GM20000 (cell line): ENCODE measurements at regions not wholly inside any gene's neighbourhood (a gene's known extent, or its start where the extent isn't known, plus 50 kb on each side); places are given as distances from the start of the nearest gene placed in this dataset.

ENCODE experiments used
- DNase-seq: peaks from one replicate; pipeline ENCODE4 v3.0.0; 2012; ENCODE audit warnings: low spot score
- TF ChIP-seq, protein P1 (sequence below): IDR thresholded peaks from 2 replicates; pipeline ENCODE4 v1.5.1; 2012; ENCODE audit warnings: mild to moderate bottlenecking, control low read depth; ENCODE audit errors: extremely low read depth, missing control alignments

- no peak for DNase-seq
Observed at GRCh38 chr15:31260646-31261265, 65.9 kb upstream of the KLF13 start.

DNA sequence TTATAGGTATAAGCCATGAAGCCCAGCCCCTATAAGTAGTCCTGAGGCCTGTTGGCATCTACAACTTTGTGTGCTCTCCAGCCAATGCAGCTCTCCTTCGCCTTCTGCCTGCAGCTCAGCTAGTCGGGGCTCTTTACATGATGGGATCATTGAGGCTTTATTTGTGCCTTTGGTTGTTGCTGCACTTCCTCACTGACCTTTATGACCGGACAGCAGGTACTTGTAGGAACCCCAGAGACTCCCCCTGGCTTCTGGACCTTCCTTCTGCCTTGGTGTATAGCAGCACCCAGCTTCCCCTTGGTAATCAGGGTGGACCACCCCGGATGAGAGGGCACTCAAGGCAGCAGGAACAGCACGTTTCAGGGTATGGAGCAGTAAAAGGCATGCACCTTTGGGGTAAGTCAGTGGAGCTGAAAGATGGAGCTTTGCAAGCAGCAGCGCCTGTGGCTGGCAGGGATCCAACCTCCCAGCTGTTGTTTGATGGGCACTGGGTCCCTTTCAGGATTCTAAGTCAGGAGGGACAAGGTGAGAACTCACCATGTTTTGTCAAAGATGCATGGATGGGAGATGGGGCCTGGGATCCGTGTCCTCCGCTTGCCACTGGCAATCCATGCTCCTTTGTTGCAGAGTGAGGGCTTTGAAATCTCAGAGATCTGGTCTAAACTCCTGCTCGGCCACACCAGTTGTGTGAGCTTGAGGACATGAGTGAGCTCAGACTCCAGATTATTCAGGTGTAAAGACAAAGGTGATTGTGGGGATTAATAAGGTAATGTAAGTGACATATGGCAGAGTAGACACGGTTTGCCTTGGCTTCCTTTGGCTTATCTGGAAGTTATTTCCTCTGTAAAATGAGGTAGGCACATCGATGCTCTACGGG, 65.1 kb upstream of the KLF13 start:
- TF ChIP-seq, protein P1, sequence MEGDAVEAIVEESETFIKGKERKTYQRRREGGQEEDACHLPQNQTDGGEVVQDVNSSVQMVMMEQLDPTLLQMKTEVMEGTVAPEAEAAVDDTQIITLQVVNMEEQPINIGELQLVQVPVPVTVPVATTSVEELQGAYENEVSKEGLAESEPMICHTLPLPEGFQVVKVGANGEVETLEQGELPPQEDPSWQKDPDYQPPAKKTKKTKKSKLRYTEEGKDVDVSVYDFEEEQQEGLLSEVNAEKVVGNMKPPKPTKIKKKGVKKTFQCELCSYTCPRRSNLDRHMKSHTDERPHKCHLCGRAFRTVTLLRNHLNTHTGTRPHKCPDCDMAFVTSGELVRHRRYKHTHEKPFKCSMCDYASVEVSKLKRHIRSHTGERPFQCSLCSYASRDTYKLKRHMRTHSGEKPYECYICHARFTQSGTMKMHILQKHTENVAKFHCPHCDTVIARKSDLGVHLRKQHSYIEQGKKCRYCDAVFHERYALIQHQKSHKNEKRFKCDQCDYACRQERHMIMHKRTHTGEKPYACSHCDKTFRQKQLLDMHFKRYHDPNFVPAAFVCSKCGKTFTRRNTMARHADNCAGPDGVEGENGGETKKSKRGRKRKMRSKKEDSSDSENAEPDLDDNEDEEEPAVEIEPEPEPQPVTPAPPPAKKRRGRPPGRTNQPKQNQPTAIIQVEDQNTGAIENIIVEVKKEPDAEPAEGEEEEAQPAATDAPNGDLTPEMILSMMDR, result no peak
- no peak for DNase-seq

More at GRCh38 chr15:31260646-31261265, 65.9 kb upstream of the KLF13 start:
- TF ChIP-seq, protein P1, result no peak

DNA sequence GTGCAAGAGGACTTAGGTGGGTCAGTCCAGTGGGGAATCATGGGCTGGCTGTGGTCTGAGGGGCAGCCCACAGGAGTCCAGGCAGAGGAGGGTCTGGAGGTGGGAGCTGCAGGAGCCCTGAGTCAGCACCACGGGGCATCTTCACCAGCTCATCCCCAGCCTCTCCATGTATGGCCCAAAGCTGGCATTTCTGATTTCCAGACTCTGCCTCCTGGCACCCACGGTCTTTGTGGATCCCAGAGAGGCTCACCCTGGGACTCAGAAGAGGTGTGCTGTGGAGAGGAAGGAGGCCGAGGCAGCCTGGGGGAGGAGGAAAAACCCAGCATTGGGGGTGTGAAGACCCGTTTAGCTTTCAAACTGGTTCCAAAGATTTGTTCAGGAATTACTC, 64.5 kb upstream of the KLF13 start:
- TF ChIP-seq, protein P1, result no peak
- no peak for DNase-seq

- DNase-seq, result peak; percentile 71
- TF ChIP-seq, protein P1, result no peak
Observed at GRCh38 chr15:31262901-31263671, 63.5 kb upstream of the KLF13 start.

DNA sequence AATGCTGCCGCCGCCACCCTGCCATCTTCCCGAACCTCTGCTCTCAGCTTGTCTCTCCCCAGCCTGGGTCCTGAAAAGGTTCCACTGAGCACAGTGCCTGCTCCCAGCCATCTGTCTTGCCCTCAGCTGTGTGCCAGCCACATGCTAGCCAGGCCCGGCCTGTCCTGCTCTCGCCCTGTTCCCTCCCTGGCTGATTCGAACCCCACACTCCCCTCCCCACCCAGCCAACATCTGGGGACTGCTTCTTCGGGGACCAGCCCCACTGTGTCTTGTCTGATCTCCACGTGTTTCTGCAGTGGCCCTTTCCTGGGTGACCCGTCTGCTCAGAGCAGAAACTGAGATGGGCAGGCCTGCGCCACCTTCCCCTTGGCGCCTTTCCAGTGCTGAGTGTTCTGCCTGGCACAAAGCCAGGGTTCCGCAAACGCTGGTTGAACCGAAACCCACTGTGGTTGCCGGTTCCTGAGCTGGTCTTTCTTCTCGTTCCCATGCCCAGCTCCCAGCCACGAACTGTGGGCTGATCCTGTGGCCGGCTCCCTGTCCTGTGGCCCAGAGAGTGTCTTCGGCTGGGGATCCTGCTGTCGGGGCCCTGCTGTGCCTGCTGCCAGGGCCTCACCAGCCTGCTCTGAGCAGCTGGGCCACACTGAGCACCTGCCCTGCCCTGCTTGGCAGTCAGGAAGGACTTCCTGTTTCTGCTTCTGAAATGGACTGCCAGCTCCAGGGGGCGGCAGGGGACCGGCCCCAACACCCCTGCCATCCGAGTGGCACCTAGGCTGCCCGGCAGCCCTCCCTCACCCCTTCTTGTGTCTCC, 62.7 kb upstream of the KLF13 start:
- TF ChIP-seq, protein P1, result no peak
- no peak for DNase-seq

DNA sequence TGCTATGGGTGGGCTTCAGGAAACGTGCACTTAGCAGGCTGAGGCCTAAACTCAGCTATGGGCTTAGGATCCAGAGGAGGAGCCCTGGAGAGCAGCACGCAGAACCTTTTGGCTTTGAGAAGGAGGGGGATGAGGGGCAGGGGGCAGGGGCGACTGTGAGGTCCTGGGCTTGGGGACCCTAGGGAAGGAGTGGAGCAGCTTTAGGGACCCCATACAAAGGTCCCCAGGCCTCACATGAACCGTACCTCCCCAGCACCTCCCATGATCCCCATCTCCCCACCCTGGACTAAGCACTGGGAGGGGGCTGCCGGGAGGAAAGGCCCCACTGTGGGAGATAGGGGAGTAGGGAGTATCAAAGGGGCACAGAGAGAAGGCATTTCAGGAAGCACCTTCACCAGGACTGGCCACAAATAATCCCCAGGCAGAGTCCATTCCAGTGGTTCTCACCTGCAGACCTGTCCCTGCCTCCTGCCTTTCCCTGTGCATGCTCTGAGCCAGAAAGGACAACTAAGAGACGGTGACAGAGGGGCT, 62.0 kb upstream of the KLF13 start:
- no peak for DNase-seq
- TF ChIP-seq, protein P1, result no peak
